ENCODE measurements at regions not wholly inside any gene's neighbourhood (a gene's known extent, or its start where the extent isn't known, plus 50 kb on each side); places are given as distances from the start of the nearest gene placed in this dataset.
A peak's percentile ranks its signal among the peaks of the same experiment; 100 is the strongest.

DNA sequence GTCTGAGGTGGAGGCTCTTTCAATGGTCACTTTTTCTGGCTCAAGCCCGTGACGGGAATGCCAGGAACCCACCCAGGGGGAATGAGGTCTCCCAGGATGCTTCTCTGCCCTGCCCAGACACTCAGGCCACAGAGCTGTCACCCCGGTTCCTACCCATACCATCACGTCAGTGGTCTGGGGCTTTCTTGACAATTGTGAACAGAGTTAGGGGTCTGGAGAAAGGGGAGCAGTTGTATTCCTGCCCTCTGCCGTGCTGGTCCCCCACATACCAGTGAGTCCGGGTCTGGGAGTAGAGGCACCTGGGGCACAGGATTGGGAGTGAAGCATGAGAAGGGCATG, 97.2 kb downstream of the B3GNT2 start:
- no peaks in the 10 kb centered on the region for H3K27me3 ChIP-seq (ENCODE audit: control insufficient read depth in 2 of 2, insufficient read depth in 2 of 2, low read length in 2 of 2)
- H3K36me3 Mint-ChIP-seq = no peaks in the 10 kb centered on the region
- no peak for TF ChIP-seq CTCF (IDR thresholded peaks at IDR 0.05)
- 95% methylated on average over 4 of the region's 6 CpGs for WGBS (ENCODE audit: insufficient coverage)
- no peak overlapping the region for H3K27ac ChIP-seq (ENCODE audit: low read depth in 1 of 2, low read length in 2 of 2)
- H3K9ac ChIP-seq (ENCODE audit: insufficient read depth, low read length, poor library complexity, severe bottlenecking) = peak overlapping the region; percentile 18
- H3K27ac Mint-ChIP-seq = peak overlapping the region in 1 of 7 donors; percentile 52
- H3K4me1 ChIP-seq (ENCODE audit: control insufficient read depth in 1 of 2, insufficient read depth in 2 of 2, low read length in 2 of 2) = peaks cover 14 to 26% of the 10 kb centered on the region in 2 donors
- H3K27me3 Mint-ChIP-seq (ENCODE audit: low read depth in 3 of 3) = peaks cover 0 to 1% (median 0%) of the 10 kb centered on the region in 3 donors
- peak overlapping the region; percentile 56 for H2AFZ ChIP-seq (ENCODE audit: insufficient read depth, low read depth, low read length, poor library complexity, severe bottlenecking)
- H3K79me2 ChIP-seq (ENCODE audit: insufficient read depth, low read length) = no peaks in the 10 kb centered on the region
- intact Hi-C loops (cut with micrococcal nuclease) = no loop called here
- no peaks in the 10 kb centered on the region for H3K36me3 ChIP-seq (replicated peaks in 1 of 2; ENCODE audit: control insufficient read depth in 1 of 2, insufficient read depth in 2 of 2, low read length in 2 of 2)
- no peaks in the 10 kb centered on the region for H4K20me1 ChIP-seq (ENCODE audit: insufficient read depth, low read length)
- peaks cover 34% of the 10 kb centered on the region for H3K4me1 Mint-ChIP-seq
- H3K9me3 ChIP-seq (replicated peaks in 1 of 2; ENCODE audit: control insufficient read depth in 1 of 2, insufficient read depth in 1 of 2, low read length in 2 of 2) = no peaks in the 10 kb centered on the region
- no peak overlapping the region for H3K4me3 ChIP-seq (replicated peaks in 1 of 3; ENCODE audit: low read depth in 2 of 3, low read length in 3 of 3)
- no peak overlapping the region for H3K4me2 ChIP-seq (replicated peaks; ENCODE audit: extremely low read depth, low read length, poor library complexity, severe bottlenecking)
- DNase-seq = no peak
- H3K9me3 Mint-ChIP-seq = no peaks in the 10 kb centered on the region
- no peak overlapping the region for H3K4me3 Mint-ChIP-seq

DNA sequence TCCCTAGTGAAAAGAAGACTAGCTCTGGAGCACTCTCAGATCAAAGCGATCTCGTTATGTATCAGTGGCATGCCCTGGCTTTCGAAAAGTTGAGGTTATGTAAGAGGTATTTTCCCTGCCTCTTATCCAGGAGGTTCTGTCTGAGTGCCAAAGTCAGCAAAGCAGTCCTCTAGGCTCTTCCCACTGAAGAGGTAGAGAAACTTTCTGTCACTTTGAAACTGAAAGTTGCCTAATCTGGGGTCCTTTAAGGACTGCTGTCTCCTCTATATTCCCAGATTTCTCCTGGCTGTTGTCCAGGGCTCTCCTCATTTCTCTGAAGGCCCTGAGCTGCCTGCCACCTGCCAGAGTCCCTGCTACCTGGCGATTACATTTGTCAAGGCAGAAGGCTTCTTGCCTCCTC, 96.3 kb downstream of the B3GNT2 start:
- Mint-ChIP-seq H3K36me3 (no peaks in the 10 kb centered on the region), H3K27ac (no peak overlapping the region), H3K9me3 (peaks cover 0 to under 1% (median 0%) of the 10 kb centered on the region in 7 donors), H3K27me3 (ENCODE audit: low read depth in 3 of 3) (peaks cover 0 to 1% (median 0%) of the 10 kb centered on the region in 3 donors), H3K4me1 (peaks cover 43% of the 10 kb centered on the region), H3K4me3 (no peak overlapping the region)
- intact Hi-C loops (cut with micrococcal nuclease) = no loop called here
- H3K9ac ChIP-seq (ENCODE audit: insufficient read depth, low read length, poor library complexity, severe bottlenecking) = no peak overlapping the region
- no peak overlapping the region for H2AFZ ChIP-seq (ENCODE audit: insufficient read depth, low read depth, low read length, poor library complexity, severe bottlenecking)
- H4K20me1 ChIP-seq (ENCODE audit: insufficient read depth, low read length) = no peaks in the 10 kb centered on the region
- TF ChIP-seq CTCF (IDR thresholded peaks at IDR 0.05) = no peak
- peaks cover 23 to 35% of the 10 kb centered on the region in 2 donors for H3K4me1 ChIP-seq (ENCODE audit: control insufficient read depth in 1 of 2, insufficient read depth in 2 of 2, low read length in 2 of 2)
- H3K27me3 ChIP-seq (ENCODE audit: control insufficient read depth in 2 of 2, insufficient read depth in 2 of 2, low read length in 2 of 2) = no peaks in the 10 kb centered on the region
- no peaks in the 10 kb centered on the region for H3K9me3 ChIP-seq (replicated peaks in 1 of 2; ENCODE audit: control insufficient read depth in 1 of 2, insufficient read depth in 1 of 2, low read length in 2 of 2)
- no peak overlapping the region for H3K4me3 ChIP-seq (replicated peaks in 1 of 3; ENCODE audit: low read depth in 2 of 3, low read length in 3 of 3)
- H3K4me2 ChIP-seq (replicated peaks; ENCODE audit: extremely low read depth, low read length, poor library complexity, severe bottlenecking) = no peak overlapping the region
- 100% methylated on average over 1 of the region's 4 CpGs for WGBS (ENCODE audit: insufficient coverage)
- no peaks in the 10 kb centered on the region for H3K79me2 ChIP-seq (ENCODE audit: insufficient read depth, low read length)
- DNase-seq = no peak
- H3K27ac ChIP-seq (ENCODE audit: low read depth in 1 of 2, low read length in 2 of 2) = no peak overlapping the region
- H3K36me3 ChIP-seq (replicated peaks in 1 of 2; ENCODE audit: control insufficient read depth in 1 of 2, insufficient read depth in 2 of 2, low read length in 2 of 2) = no peaks in the 10 kb centered on the region

Measured in CD14-positive monocyte (primary cell).